OCI-LY1 (cell line): ENCODE measurements at regions not wholly inside any gene's neighbourhood (a gene's known extent, or its start where the extent isn't known, plus 50 kb on each side); places are given as distances from the start of the nearest gene placed in this dataset.

Experiments used
- H2AFZ ChIP-seq: fragments of 200-600 bp; sonication (generic), shearing (Covaris generic); 2 replicates; pipeline ENCODE4 v1.6.0; 2014; ENCODE audit warnings: antibody characterized with exemption, mild to moderate bottlenecking, low read length
- H3F3A ChIP-seq: fragments of 200-600 bp; sonication (generic), shearing (Covaris generic); 2 replicates; pipeline ENCODE4 v1.6.0; 2014; ENCODE audit warnings: mild to moderate bottlenecking, antibody characterized with exemption, low read length, moderate library complexity; ENCODE audit not compliant: insufficient read depth
- H3K27ac ChIP-seq: fragments of 200-600 bp; sonication (generic); 2 replicates; pipeline ENCODE4 v1.5.1; 2014; ENCODE audit warnings: low read length, mixed run types, mild to moderate bottlenecking, low read depth; ENCODE audit not compliant: poor library complexity, severe bottlenecking
- H3K27me3 ChIP-seq: fragments of 200-600 bp; sonication (generic); 2 replicates; pipeline ENCODE4 v1.6.0; 2014; ENCODE audit warnings: antibody characterized with exemption, mild to moderate bottlenecking, low read length, moderate library complexity; ENCODE audit not compliant: insufficient read depth
- H3K36me3 ChIP-seq: fragments of 200-600 bp; sonication (generic); 2 replicates; pipeline ENCODE4 v1.6.1; 2014; ENCODE audit warnings: mild to moderate bottlenecking, antibody characterized with exemption, low read length, moderate library complexity, mixed read lengths; ENCODE audit not compliant: insufficient read depth
- H3K4me1 ChIP-seq: fragments of 200-600 bp; sonication (generic); 2 replicates; pipeline ENCODE4 v1.5.1; 2014; ENCODE audit warnings: mild to moderate bottlenecking, low read length, moderate library complexity; ENCODE audit not compliant: insufficient read depth, severe bottlenecking
- H3K4me2 ChIP-seq: fragments of 200-600 bp; sonication (generic), shearing (Covaris generic); 2 replicates; pipeline ENCODE4 v1.6.1; 2014; ENCODE audit warnings: low read length
- H3K4me3 ChIP-seq: fragments of 200-600 bp; sonication (generic); 2 replicates; pipeline ENCODE4 v1.5.1; 2014; ENCODE audit warnings: low read length, low read depth, mild to moderate bottlenecking, mixed read lengths; ENCODE audit not compliant: poor library complexity, severe bottlenecking
- H3K79me2 ChIP-seq: fragments of 200-600 bp; shearing (Covaris generic); 2 replicates; pipeline ENCODE4 v1.6.1; 2016; ENCODE audit warnings: mixed run types, low read length, mixed read lengths; ENCODE audit not compliant: insufficient read depth
- H3K9ac ChIP-seq: fragments of 200-600 bp; sonication (generic), shearing (Covaris generic); 2 replicates; pipeline ENCODE4 v1.6.1; 2014; ENCODE audit warnings: mild to moderate bottlenecking, low read length, mixed read lengths
- H3K9me2 ChIP-seq: fragments of 200-600 bp; sonication (generic), shearing (Covaris generic); 2 replicates; pipeline ENCODE4 v1.6.1; 2014; ENCODE audit warnings: low read depth, mild to moderate bottlenecking, low read length, mixed read lengths
- H3K9me3 ChIP-seq: fragments of 200-600 bp; shearing (Covaris generic); 2 replicates; pipeline ENCODE4 v1.6.1; 2014; ENCODE audit warnings: low read length, mixed read lengths
- H4K20me1 ChIP-seq: fragments of 200-600 bp; sonication (generic), shearing (Covaris generic); 2 replicates; pipeline ENCODE4 v1.6.0; 2016; ENCODE audit warnings: mild to moderate bottlenecking, low read length; ENCODE audit not compliant: insufficient read depth
- CTCF ChIP-seq: fragments of 200-600 bp; sonication (generic), shearing (Covaris generic); IDR thresholded peaks from 2 replicates; pipeline ENCODE4 v1.5.1; 2017; ENCODE audit warnings: mild to moderate bottlenecking, antibody characterized with exemption, low read length, moderate library complexity, mixed read lengths
- EZH2 ChIP-seq: fragments of 200-600 bp; sonication (generic), shearing (Covaris generic); IDR thresholded peaks from 2 replicates; pipeline ENCODE4 v1.8.0; 2017; ENCODE audit warnings: borderline replicate concordance, mixed run types, mild to moderate bottlenecking, antibody characterized with exemption, low read length, moderate library complexity, mixed read lengths

DNA sequence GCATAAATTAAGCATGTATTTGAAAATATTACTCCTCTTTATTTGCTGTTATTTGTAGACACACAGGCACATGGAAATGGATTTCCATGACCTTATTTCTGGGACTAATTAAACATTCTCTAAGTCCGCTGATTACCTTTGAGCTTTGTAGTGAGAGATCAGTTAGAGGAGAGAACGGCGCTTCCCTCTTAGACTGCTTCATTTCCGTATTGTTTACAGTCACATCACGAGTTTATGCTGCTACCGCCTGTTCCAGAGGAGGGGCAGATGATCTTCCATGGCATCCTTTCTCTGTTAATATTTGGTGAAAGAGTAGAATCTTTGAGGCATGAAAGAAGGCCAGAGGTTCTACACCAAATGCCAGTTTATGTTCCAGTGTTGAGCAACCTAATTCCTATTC lies 404.4 kb downstream of the TRIB2 start:
- Histone ChIP-seq H3K4me3 (no peak overlapping the region), H3K4me2 (no peak overlapping the region), H2AFZ (no peak overlapping the region), H3K36me3 (no peaks in the 10 kb centered on the region), H3K9ac (no peak overlapping the region), H3K9me3 (no peaks in the 10 kb centered on the region), H3F3A (no peaks in the 10 kb centered on the region), H4K20me1 (no peaks in the 10 kb centered on the region), H3K4me1 (no peaks in the 10 kb centered on the region), H3K27ac (no peak overlapping the region), H3K27me3 (no peaks in the 10 kb centered on the region), H3K79me2 (no peaks in the 10 kb centered on the region), H3K9me2 (no peaks in the 10 kb centered on the region)
- no peak for TF ChIP-seq CTCF
- TF ChIP-seq EZH2, result no peak

DNA sequence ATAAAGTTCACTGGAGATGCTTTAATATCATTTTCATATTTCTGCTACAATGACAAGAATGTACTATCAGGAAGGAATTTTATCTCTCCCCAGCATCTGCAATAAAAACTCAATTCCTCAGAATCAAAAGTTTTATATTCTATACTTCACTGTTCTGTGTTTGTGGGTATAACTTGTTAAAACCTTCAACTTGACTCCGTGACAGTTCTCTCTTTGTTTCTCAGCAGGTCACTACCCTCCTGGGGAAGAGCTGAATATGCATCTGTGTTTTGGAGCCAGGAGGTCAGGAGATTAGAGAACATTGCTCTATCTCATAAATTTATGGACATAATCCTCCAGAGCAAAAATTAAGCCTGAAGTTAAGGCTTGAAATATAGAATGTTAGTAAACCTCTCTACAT lies 411.4 kb downstream of the TRIB2 start:
- H3K27ac ChIP-seq, result no peak overlapping the region
- H4K20me1 ChIP-seq, result no peaks in the 10 kb centered on the region
- H3K4me1 ChIP-seq, result no peaks in the 10 kb centered on the region
- TF ChIP-seq EZH2 (no peak), CTCF (no peak)
- H3K9me3 ChIP-seq, result no peaks in the 10 kb centered on the region
- no peaks in the 10 kb centered on the region for H3K9me2 ChIP-seq
- no peaks in the 10 kb centered on the region for H3K79me2 ChIP-seq
- H3K36me3 ChIP-seq, result no peaks in the 10 kb centered on the region
- no peak overlapping the region for H3K9ac ChIP-seq
- H2AFZ ChIP-seq, result no peak overlapping the region
- H3K27me3 ChIP-seq, result no peaks in the 10 kb centered on the region
- no peak overlapping the region for H3K4me2 ChIP-seq
- H3K4me3 ChIP-seq, result no peak overlapping the region
- no peaks in the 10 kb centered on the region for H3F3A ChIP-seq

GRCh38 chr2:13135369-13135768 lies 418.6 kb downstream of the TRIB2 start:
- no peak for TF ChIP-seq CTCF
- TF ChIP-seq EZH2, result no peak
- no peak overlapping the region for H3K27ac ChIP-seq

More at GRCh38 chr2:13135369-13135768, 418.6 kb downstream of the TRIB2 start:
- Histone ChIP-seq H3F3A (no peaks in the 10 kb centered on the region), H3K36me3 (no peaks in the 10 kb centered on the region), H3K4me1 (no peaks in the 10 kb centered on the region), H4K20me1 (no peaks in the 10 kb centered on the region), H3K4me2 (no peak overlapping the region), H3K9ac (no peak overlapping the region), H3K9me2 (no peaks in the 10 kb centered on the region), H3K4me3 (no peak overlapping the region), H3K79me2 (no peaks in the 10 kb centered on the region), H2AFZ (no peak overlapping the region), H3K9me3 (no peaks in the 10 kb centered on the region), H3K27me3 (no peaks in the 10 kb centered on the region)
